ENCODE measurements at regions not wholly inside any gene's neighbourhood (a gene's known extent, or its start where the extent isn't known, plus 50 kb on each side); places are given as distances from the start of the nearest gene placed in this dataset.

GRCh38 chr6:81819767-81820166 is 67.3 kb upstream of the TENT5A start:
- in situ Hi-C loops (cut with MboI; ENCODE audit: low sequenced_read_pairs, unreplicated experiment) = no loop called here
- no peak for TF ChIP-seq CTCF (IDR thresholded peaks at IDR 0.05; ENCODE audit: borderline replicate concordance, control extremely low read depth, extremely low read depth, insufficient read depth, missing control alignments)
- no peak for DNase-seq (ENCODE audit: low spot score)

- DNase-seq (ENCODE audit: low spot score) = no peak
These were observed 66.5 kb upstream of the TENT5A start for GRCh38 chr6:81818901-81819361.

DNA sequence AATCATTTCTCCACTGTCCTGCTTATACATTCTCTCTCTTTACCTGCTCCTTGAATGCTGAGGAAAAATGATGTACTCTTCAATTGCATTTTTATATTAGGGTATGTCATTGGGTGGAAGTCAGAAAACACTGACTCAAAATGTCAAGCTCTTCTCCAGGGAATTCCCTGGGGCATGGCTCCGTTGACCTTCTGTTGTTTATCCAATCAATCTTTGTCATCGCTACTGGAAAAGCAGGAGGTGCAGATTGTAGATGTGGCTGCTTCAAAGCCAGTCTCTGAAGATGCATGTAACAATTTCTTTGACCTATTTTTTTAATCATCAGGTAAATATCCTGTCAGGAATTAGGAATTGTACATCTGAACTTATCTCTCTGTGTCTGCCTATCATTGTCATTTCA is 63.9 kb upstream of the TENT5A start:
- DNase-seq (ENCODE audit: low spot score) = no peak
- TF ChIP-seq CTCF (IDR thresholded peaks at IDR 0.05; ENCODE audit: borderline replicate concordance, control extremely low read depth, extremely low read depth, insufficient read depth, missing control alignments) = no peak
- in situ Hi-C loops (cut with MboI; ENCODE audit: low sequenced_read_pairs, unreplicated experiment) = no loop called here

More at GRCh38 chr6:81818901-81819361, 66.5 kb upstream of the TENT5A start:
- in situ Hi-C loops (cut with MboI; ENCODE audit: low sequenced_read_pairs, unreplicated experiment) = no loop called here
- no peak for TF ChIP-seq CTCF (IDR thresholded peaks at IDR 0.05; ENCODE audit: borderline replicate concordance, control extremely low read depth, extremely low read depth, insufficient read depth, missing control alignments)

DNA sequence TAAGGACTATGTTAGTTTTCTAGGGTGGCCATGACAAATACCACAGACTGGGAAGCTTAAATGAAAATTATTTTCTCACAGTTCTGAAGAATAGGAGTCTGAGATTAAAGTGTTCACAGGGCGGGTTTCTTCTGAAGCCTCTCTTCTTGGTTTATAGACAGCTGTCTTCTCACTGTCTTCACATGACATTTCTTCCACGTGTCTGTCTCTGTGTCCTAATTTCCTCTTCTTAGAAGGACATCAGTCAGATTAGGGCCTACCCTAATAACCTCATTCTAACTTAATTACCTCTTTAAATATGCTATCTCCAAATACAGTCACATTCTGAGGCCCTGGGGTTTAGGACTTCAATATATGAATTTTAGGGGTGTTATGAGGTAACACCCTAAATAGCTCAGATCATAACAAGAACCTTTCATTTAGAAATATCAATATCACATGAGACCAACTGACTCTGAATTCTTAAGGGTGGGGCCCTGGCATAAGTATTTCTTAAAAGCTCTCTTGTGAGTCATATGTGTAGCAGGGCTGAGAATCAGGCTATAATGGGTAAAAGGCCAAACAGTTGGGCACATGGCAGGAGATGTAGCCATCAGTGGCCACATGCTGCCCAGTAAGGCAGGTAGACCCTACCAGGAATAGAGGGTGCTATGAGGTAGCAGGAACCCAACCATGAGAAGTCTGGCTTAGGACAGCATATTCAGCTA is 62.0 kb upstream of the TENT5A start:
- no peak for DNase-seq (ENCODE audit: low spot score)
- in situ Hi-C loops (cut with MboI; ENCODE audit: low sequenced_read_pairs, unreplicated experiment) = no loop called here
- no peak for TF ChIP-seq CTCF (IDR thresholded peaks at IDR 0.05; ENCODE audit: borderline replicate concordance, control extremely low read depth, extremely low read depth, insufficient read depth, missing control alignments)

DNA sequence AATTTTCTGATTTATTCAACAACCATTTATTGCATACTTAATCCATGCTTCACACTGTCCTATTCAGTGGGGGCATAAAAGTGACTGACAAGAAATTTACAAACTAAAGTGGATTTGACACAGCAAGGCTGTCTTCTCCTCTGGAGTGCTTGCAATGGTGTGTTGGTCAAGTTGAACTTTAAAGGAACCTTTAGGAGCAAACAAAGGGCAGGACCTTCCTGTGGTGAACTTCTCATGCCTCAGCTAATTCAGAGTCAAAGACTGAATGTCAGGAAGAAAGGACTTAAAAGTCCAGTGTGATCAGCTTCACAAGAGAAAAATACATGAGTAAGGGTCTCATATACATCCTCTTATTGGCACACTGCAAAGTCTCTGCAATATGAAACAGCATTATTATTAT is 60.8 kb upstream of the TENT5A start:
- TF ChIP-seq CTCF (IDR thresholded peaks at IDR 0.05; ENCODE audit: borderline replicate concordance, control extremely low read depth, extremely low read depth, insufficient read depth, missing control alignments) = no peak
- in situ Hi-C loops (cut with MboI; ENCODE audit: low sequenced_read_pairs, unreplicated experiment) = no loop called here

DNA sequence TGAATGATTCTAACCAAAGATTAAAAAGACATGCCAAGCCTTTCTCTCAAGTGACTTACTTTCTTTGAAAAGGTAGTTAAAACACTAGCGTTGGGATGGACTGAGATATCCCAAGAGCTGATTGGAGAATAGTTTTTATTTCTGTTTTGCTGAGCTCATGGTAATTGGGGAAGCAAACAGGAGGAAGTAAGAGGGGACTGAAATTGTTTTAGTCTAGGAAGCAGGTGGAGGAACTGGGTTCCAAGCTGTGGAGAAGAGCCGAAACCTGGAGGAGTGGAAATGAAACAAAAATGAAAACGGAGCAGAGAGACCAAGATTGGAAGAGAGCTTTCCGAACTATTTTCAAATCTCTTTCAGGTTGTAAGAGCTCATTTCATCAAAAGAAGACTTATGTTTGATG is 59.9 kb upstream of the TENT5A start:
- in situ Hi-C loops (cut with MboI; ENCODE audit: low sequenced_read_pairs, unreplicated experiment) = no loop called here
- no peak for TF ChIP-seq CTCF (IDR thresholded peaks at IDR 0.05; ENCODE audit: borderline replicate concordance, control extremely low read depth, extremely low read depth, insufficient read depth, missing control alignments)
- DNase-seq (ENCODE audit: low spot score) = no peak

More for the DNA sequence above, 60.8 kb upstream of the TENT5A start:
- no peak for DNase-seq (ENCODE audit: low spot score)

Data from GM13976 (cell line).